H9 (cell line): ENCODE measurements at regions not wholly inside any gene's neighbourhood (a gene's known extent, or its start where the extent isn't known, plus 50 kb on each side); places are given as distances from the start of the nearest gene placed in this dataset.

Source experiments
- DNase-seq: peaks from one replicate; pipeline ENCODE4 v3.0.0-alpha.2; 2017
- H2AFZ ChIP-seq: one replicate; pipeline ENCODE4 v1.6.1; 2013; ENCODE audit warnings: mild to moderate bottlenecking, low read length, control low read depth, moderate library complexity
- H2AK5ac ChIP-seq: 2 replicates; pipeline ENCODE4 v1.6.1; 2013; ENCODE audit warnings: low read length, control low read depth, mixed read lengths; ENCODE audit not compliant: insufficient read length
- H2BK120ac ChIP-seq: one replicate; pipeline ENCODE4 v1.6.1; 2013; ENCODE audit warnings: low read depth, mild to moderate bottlenecking, low read length, control low read depth, inconsistent platforms; ENCODE audit not compliant: poor library complexity, severe bottlenecking
- H2BK12ac ChIP-seq: 2 replicates; pipeline ENCODE4 v1.6.1; 2013; ENCODE audit warnings: low read length, control low read depth, mixed read lengths, low read depth; ENCODE audit not compliant: insufficient read length
- H2BK15ac ChIP-seq: 2 replicates; pipeline ENCODE4 v1.6.1; 2013; ENCODE audit warnings: low read depth, low read length, control low read depth
- H2BK20ac ChIP-seq: one replicate; pipeline ENCODE4 v1.6.1; 2013; ENCODE audit warnings: low read depth, mild to moderate bottlenecking, low read length, control low read depth, inconsistent platforms; ENCODE audit not compliant: poor library complexity, severe bottlenecking
- H2BK5ac ChIP-seq: 2 replicates; pipeline ENCODE4 v1.6.1; 2013; ENCODE audit warnings: low read length, control low read depth, mixed read lengths; ENCODE audit not compliant: insufficient read length
- H3K14ac ChIP-seq: 2 replicates; pipeline ENCODE4 v1.6.1; 2013; ENCODE audit warnings: low read length, control low read depth; ENCODE audit not compliant: insufficient read depth
- H3K18ac ChIP-seq: 2 replicates; pipeline ENCODE4 v1.6.1; 2013; ENCODE audit warnings: low read depth, mild to moderate bottlenecking, mixed read lengths, low read length, control low read depth; ENCODE audit not compliant: insufficient read length
- H3K23ac ChIP-seq: 2 replicates; pipeline ENCODE4 v1.6.1; 2013; ENCODE audit warnings: low read length, control low read depth, mixed read lengths, low read depth; ENCODE audit not compliant: insufficient read length
- H3K23me2 ChIP-seq: 2 replicates; pipeline ENCODE4 v1.6.1; 2013; ENCODE audit warnings: low read depth, mild to moderate bottlenecking, mixed read lengths, low read length, control low read depth; ENCODE audit not compliant: insufficient read length, poor library complexity, severe bottlenecking
- H3K27ac ChIP-seq: 2 replicates; pipeline ENCODE4 v1.5.1; 2013; ENCODE audit warnings: low read length, control low read depth, mixed read lengths, low read depth; ENCODE audit not compliant: insufficient read length
- H3K27me3 ChIP-seq: 2 replicates; pipeline ENCODE4 v1.6.1; 2013; ENCODE audit warnings: low read length, control low read depth, inconsistent platforms; ENCODE audit not compliant: insufficient read depth
- H3K4ac ChIP-seq: 2 replicates; pipeline ENCODE4 v1.6.1; 2013; ENCODE audit warnings: low read depth, mild to moderate bottlenecking, control low read depth, inconsistent platforms, low read length, moderate library complexity
- H3K4me1 ChIP-seq: 2 replicates; pipeline ENCODE4 v1.6.1; 2013; ENCODE audit warnings: low read length, control low read depth, inconsistent platforms; ENCODE audit not compliant: insufficient read depth
- H3K4me2 ChIP-seq: 2 replicates; pipeline ENCODE4 v1.6.1; 2013; ENCODE audit warnings: low read length, control low read depth, mixed read lengths; ENCODE audit not compliant: insufficient read length, insufficient read depth
- H3K56ac ChIP-seq: 2 replicates; pipeline ENCODE4 v1.6.1; 2013; ENCODE audit warnings: low read depth, mild to moderate bottlenecking, mixed read lengths, low read length, control low read depth; ENCODE audit not compliant: insufficient read length
- H3K79me1 ChIP-seq: 2 replicates; pipeline ENCODE4 v1.6.1; 2013; ENCODE audit warnings: low read depth, mild to moderate bottlenecking, moderate library complexity, low read length, control low read depth, inconsistent platforms; ENCODE audit not compliant: insufficient read depth, poor library complexity, severe bottlenecking
- H3K79me2 ChIP-seq: 2 replicates; pipeline ENCODE4 v1.6.1; 2013; ENCODE audit warnings: low read length, control low read depth, inconsistent platforms; ENCODE audit not compliant: insufficient read depth
- H3K9ac ChIP-seq: 2 replicates; pipeline ENCODE4 v1.6.1; 2013; ENCODE audit warnings: low read length, control low read depth, mixed read lengths; ENCODE audit not compliant: insufficient read length; ENCODE audit errors: extremely low read depth
- H3K9me3 ChIP-seq: one replicate; pipeline ENCODE4 v1.6.1; 2013; ENCODE audit warnings: low read depth, low read length, inconsistent platforms; ENCODE audit not compliant: control insufficient read depth
- H3T11ph ChIP-seq: one replicate; pipeline ENCODE4 v1.6.1; 2013; ENCODE audit warnings: mild to moderate bottlenecking, low read length, control low read depth, inconsistent platforms
- H4K20me1 ChIP-seq: one replicate; pipeline ENCODE4 v1.6.1; 2013; ENCODE audit not compliant: control insufficient read depth, insufficient read length, insufficient read depth
- H4K5ac ChIP-seq: 2 replicates; pipeline ENCODE4 v1.6.1; 2013; ENCODE audit warnings: low read depth, mild to moderate bottlenecking, mixed read lengths, low read length, control low read depth; ENCODE audit not compliant: insufficient read length
- H4K8ac ChIP-seq: replicated peaks from 2 replicates; pipeline ENCODE4 v1.6.1; 2013; ENCODE audit warnings: low read length, control low read depth, mixed read lengths, low read depth; ENCODE audit not compliant: insufficient read length
- H4K91ac ChIP-seq: 2 replicates; pipeline ENCODE4 v1.6.1; 2013; ENCODE audit warnings: low read depth, mild to moderate bottlenecking, moderate library complexity, mixed read lengths, low read length, control low read depth; ENCODE audit not compliant: insufficient read length
- H3K27ac Mint-ChIP-seq, 3 experiments: 2 replicates in 2 of 3; 3 replicates in 1 of 3; pipeline ENCODE4 v1.8.0; 2020 to 2021; ENCODE audit warnings: mixed read lengths in 3 of 3, mild to moderate bottlenecking in 1 of 3, moderate library complexity in 1 of 3
- H3K27me3 Mint-ChIP-seq: 2 replicates; pipeline ENCODE4 v1.8.0; 2021; ENCODE audit warnings: low read depth, mild to moderate bottlenecking, moderate library complexity, mixed read lengths
- H3K36me3 Mint-ChIP-seq, 3 experiments: 2 replicates in 2 of 3; 3 replicates in 1 of 3; pipeline ENCODE4 v1.8.0; 2020 to 2021; ENCODE audit warnings: low read depth in 3 of 3, mixed read lengths in 3 of 3; ENCODE audit not compliant: insufficient read depth in 1 of 3
- H3K4me1 Mint-ChIP-seq, 2 experiments: 2 replicates each; pipeline ENCODE4 v1.8.0; 2020; ENCODE audit warnings: mixed read lengths in 2 of 2
- H3K4me3 Mint-ChIP-seq, 2 experiments: 2 replicates in 1 of 2; 3 replicates in 1 of 2; pipeline ENCODE4 v1.8.0; 2020 to 2021; ENCODE audit warnings: mild to moderate bottlenecking in 2 of 2, mixed read lengths in 2 of 2, moderate library complexity in 1 of 2
- H3K9me3 Mint-ChIP-seq, 2 experiments: 2 replicates in 1 of 2; 3 replicates in 1 of 2; pipeline ENCODE4 v1.8.0; 2020; ENCODE audit warnings: mild to moderate bottlenecking in 2 of 2, mixed read lengths in 2 of 2, moderate library complexity in 1 of 2
- CTCF ChIP-seq: fragments of 200-600 bp; sonication (generic); conservative IDR thresholded peaks from 3 replicates; pipeline ENCODE4 v1.8.0; 2021; ENCODE audit warnings: antibody characterized with exemption, mild to moderate bottlenecking
- WGBS: extraction: QIAGEN DNeasy Blood & Tissue Kit; methylation state at CpG from one replicate; pipeline ENCODE4 v1.1.7; 2013; ENCODE audit warnings: missing lambda C conversion rate, low lambda C conversion rate, mixed read lengths; ENCODE audit not compliant: insufficient read length; ENCODE audit errors: extremely low coverage; 5-methylcytosine and 5-hydroxymethylcytosine counted together

GRCh38 chr21:38712071-38712470 lies 93.7 kb upstream of the ETS2 start:
- Histone ChIP-seq H3K4ac (no peak overlapping the region), H2BK5ac (no peak overlapping the region), H4K20me1 (no peaks in the 10 kb centered on the region), H2AK5ac (no peak overlapping the region), H2BK20ac (no peak overlapping the region), H3K56ac (no peak overlapping the region), H4K5ac (no peak overlapping the region), H4K8ac (no peak overlapping the region), H3K79me2 (no peaks in the 10 kb centered on the region), H3K23me2 (no peaks in the 10 kb centered on the region), H4K91ac (no peak overlapping the region), H3K9ac (no peak overlapping the region), H2BK15ac (no peak overlapping the region), H3K4me1 (no peaks in the 10 kb centered on the region), H3K27ac (no peak overlapping the region), H3T11ph (no peak overlapping the region), H2BK12ac (no peak overlapping the region), H3K27me3 (no peaks in the 10 kb centered on the region), H2BK120ac (no peak overlapping the region), H3K79me1 (no peaks in the 10 kb centered on the region), H3K4me2 (no peak overlapping the region), H3K18ac (no peak overlapping the region), H3K9me3 (no peaks in the 10 kb centered on the region), H3K14ac (no peak overlapping the region), H2AFZ (no peak overlapping the region), H3K23ac (no peak overlapping the region)
- Mint-ChIP-seq H3K4me1 (peaks cover 3 to 4% of the 10 kb centered on the region in 2 experiments), H3K4me3 (no peak overlapping the region), H3K9me3 (peaks cover 0 to 3% of the 10 kb centered on the region in 2 experiments; a peak in 1 of 5 replicates), H3K36me3 (peaks cover 0 to 7% (median 0%) of the 10 kb centered on the region in 3 experiments; a peak in 2 of 7 replicates), H3K27me3 (no peaks in the 10 kb centered on the region), H3K27ac (peak overlapping the region in 1 of 3 experiments; percentile 35; a peak in 1 of 7 replicates)
- peak; percentile 78 for DNase-seq
- peak; percentile 71 for TF ChIP-seq CTCF
- no CpG with 5 or more reads among the region's 1 CpG for WGBS
